ENCODE measurements at regions not wholly inside any gene's neighbourhood (a gene's known extent, or its start where the extent isn't known, plus 50 kb on each side); places are given as distances from the start of the nearest gene placed in this dataset.

DNA sequence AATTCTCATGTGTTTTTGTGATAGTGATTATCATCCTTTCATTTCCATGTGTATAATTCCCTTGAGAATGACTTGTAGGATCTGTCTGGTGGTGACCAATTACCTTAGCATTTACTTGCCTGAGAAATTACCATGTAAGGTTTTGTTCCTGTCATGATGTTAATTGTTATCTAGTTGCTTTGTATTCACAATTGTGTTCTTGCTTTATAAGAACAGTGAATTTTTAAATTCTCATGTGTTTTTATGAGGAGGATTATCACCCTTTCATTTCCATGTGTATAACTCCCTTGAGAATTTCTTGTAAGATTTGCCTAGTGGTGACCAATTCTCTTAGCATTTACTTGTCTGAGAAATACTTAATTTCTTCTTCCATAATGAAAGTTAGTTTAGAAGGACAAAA lies 758.2 kb upstream of the NDST4 start:
- H3K9ac ChIP-seq = no peak overlapping the region
- ChIA-PET CTCF (no interaction called here), POLR2A (no interaction called here)
- TF ChIP-seq, protein P1, sequence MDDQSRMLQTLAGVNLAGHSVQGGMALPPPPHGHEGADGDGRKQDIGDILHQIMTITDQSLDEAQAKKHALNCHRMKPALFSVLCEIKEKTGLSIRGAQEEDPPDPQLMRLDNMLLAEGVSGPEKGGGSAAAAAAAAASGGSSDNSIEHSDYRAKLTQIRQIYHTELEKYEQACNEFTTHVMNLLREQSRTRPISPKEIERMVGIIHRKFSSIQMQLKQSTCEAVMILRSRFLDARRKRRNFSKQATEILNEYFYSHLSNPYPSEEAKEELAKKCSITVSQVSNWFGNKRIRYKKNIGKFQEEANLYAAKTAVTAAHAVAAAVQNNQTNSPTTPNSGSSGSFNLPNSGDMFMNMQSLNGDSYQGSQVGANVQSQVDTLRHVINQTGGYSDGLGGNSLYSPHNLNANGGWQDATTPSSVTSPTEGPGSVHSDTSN (IDR thresholded peaks at IDR 0.05) = no peak
- TF ChIP-seq TEAD4 (IDR thresholded peaks at IDR 0.05; ENCODE audit: borderline replicate concordance, insufficient read depth) (no peak), NRF1 (IDR thresholded peaks at IDR 0.05; ENCODE audit: low read depth, low read length) (no peak), POLR2AphosphoS5 (IDR thresholded peaks at IDR 0.05; ENCODE audit: low read depth, low read length) (no peak)
- no peaks in the 10 kb centered on the region for H3F3A ChIP-seq (replicated peaks; ENCODE audit: insufficient read depth)
- H3K36me3 ChIP-seq (replicated peaks in 1 of 2; ENCODE audit: control insufficient read depth in 1 of 2, insufficient read depth in 2 of 2, low read length in 1 of 2) = no peaks in the 10 kb centered on the region
- no peaks in the 10 kb centered on the region for H3K4me1 ChIP-seq (ENCODE audit: control insufficient read depth in 1 of 2, insufficient read depth in 2 of 2, low read depth in 1 of 2, low read length in 1 of 2)
- no peaks in the 10 kb centered on the region for H3K27me3 ChIP-seq (ENCODE audit: insufficient read depth)
- H3K27ac ChIP-seq (ENCODE audit: low read depth in 2 of 2, low read length in 1 of 2) = no peak overlapping the region
- DNase-seq = no peak
- no peaks in the 10 kb centered on the region for H3K9me3 ChIP-seq
- H3K4me2 ChIP-seq = no peak overlapping the region
- H4K20me1 ChIP-seq (ENCODE audit: insufficient read depth) = no peaks in the 10 kb centered on the region
- H3K9me2 ChIP-seq = no peaks in the 10 kb centered on the region
- no peak overlapping the region for H2AFZ ChIP-seq (ENCODE audit: low read depth)
- no peak overlapping the region for H3K4me3 ChIP-seq (ENCODE audit: low read depth in 2 of 2, low read length in 1 of 2)
- H3K79me2 ChIP-seq (ENCODE audit: insufficient read depth) = no peaks in the 10 kb centered on the region

DNA sequence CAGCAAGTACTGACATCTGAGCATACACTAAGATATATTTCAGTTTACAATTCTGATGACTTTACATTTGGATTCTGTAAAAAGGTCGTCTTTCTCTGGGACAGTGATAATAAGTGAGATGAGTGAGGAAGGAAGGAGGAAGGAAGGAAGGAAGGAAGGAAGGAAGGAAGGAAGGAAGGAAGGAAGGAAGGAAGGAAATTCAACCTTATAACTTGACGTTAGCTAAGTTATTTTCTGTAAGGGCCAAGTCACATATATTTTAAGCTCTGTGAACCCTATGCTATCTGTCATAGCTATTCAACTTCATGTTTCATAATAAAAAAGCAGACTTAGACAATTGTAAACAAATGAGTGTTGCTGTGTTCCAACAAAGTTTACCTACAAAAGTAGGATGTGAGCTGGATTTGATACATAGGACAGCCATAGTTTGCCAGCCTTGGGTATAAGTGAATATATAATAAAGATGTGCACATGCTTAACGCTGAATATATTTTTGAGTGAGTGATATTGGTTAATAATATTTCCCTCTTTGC lies 753.0 kb upstream of the NDST4 start:
- DNase-seq = no peak
- 27% methylated on average over 3 of the region's 3 CpGs for WGBS (ENCODE audit: low lambda C conversion rate)
- Histone ChIP-seq H2AFZ (ENCODE audit: low read depth) (no peak overlapping the region), H3K79me2 (ENCODE audit: insufficient read depth) (no peaks in the 10 kb centered on the region), H3K27me3 (ENCODE audit: insufficient read depth) (no peaks in the 10 kb centered on the region), H3K9me2 (no peaks in the 10 kb centered on the region), H3K27ac (ENCODE audit: low read depth in 2 of 2, low read length in 1 of 2) (no peak overlapping the region), H3K36me3 (replicated peaks in 1 of 2; ENCODE audit: control insufficient read depth in 1 of 2, insufficient read depth in 2 of 2, low read length in 1 of 2) (no peaks in the 10 kb centered on the region), H3K4me2 (no peak overlapping the region), H3K4me1 (ENCODE audit: control insufficient read depth in 1 of 2, insufficient read depth in 2 of 2, low read depth in 1 of 2, low read length in 1 of 2) (no peaks in the 10 kb centered on the region), H3F3A (replicated peaks; ENCODE audit: insufficient read depth) (no peaks in the 10 kb centered on the region), H3K4me3 (ENCODE audit: low read depth in 2 of 2, low read length in 1 of 2) (no peak overlapping the region), H3K9ac (no peak overlapping the region), H4K20me1 (ENCODE audit: insufficient read depth) (no peaks in the 10 kb centered on the region), H3K9me3 (no peaks in the 10 kb centered on the region)
- TF ChIP-seq FOXJ3 (CRISPR knock-in tag; IDR thresholded peaks at IDR 0.05) (no peak), SMC3 (IDR thresholded peaks at IDR 0.05; ENCODE audit: low read depth, low read length) (no peak)
- POLR2A ChIA-PET = no interaction called here
- CTCF ChIA-PET = interaction anchor here (1.2 kb wide), 1 partner anchor 14 kb away, joined by 5 read pairs; no protein-coding TSS in a partner anchor

DNA sequence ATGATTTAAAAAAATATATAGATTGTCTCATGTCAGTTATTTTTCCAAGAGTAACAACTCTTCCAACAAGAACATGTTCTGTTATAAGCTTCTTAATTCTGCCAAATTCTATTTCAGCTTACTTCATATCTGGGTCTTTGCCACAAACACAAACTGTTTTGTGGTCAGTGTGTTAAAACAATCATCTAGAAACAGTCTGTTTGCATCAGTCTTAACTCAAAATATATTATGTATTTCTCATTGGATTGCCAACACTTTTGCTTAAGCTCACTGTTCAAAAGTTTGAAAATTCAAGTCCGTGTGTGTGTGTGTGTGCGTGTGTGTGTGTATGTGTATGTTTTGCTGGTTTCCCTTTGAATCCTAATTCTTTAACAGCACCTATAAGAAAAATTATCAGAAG lies 752.3 kb upstream of the NDST4 start:
- Histone ChIP-seq H2AFZ (ENCODE audit: low read depth) (no peak overlapping the region), H3K9ac (no peak overlapping the region), H3K4me2 (no peak overlapping the region), H3K27ac (ENCODE audit: low read depth in 2 of 2, low read length in 1 of 2) (no peak overlapping the region), H3K36me3 (replicated peaks in 1 of 2; ENCODE audit: control insufficient read depth in 1 of 2, insufficient read depth in 2 of 2, low read length in 1 of 2) (no peaks in the 10 kb centered on the region), H3K4me1 (ENCODE audit: control insufficient read depth in 1 of 2, insufficient read depth in 2 of 2, low read depth in 1 of 2, low read length in 1 of 2) (no peaks in the 10 kb centered on the region), H3K9me2 (no peaks in the 10 kb centered on the region), H4K20me1 (ENCODE audit: insufficient read depth) (no peaks in the 10 kb centered on the region), H3K9me3 (no peaks in the 10 kb centered on the region), H3K27me3 (ENCODE audit: insufficient read depth) (no peaks in the 10 kb centered on the region), H3K79me2 (ENCODE audit: insufficient read depth) (no peaks in the 10 kb centered on the region), H3K4me3 (ENCODE audit: low read depth in 2 of 2, low read length in 1 of 2) (no peak overlapping the region), H3F3A (replicated peaks; ENCODE audit: insufficient read depth) (no peaks in the 10 kb centered on the region)
- no peak for DNase-seq
- CTCF ChIA-PET = interaction anchor here (1.2 kb wide), 1 partner anchor 13 kb away, joined by 5 read pairs; no protein-coding TSS in a partner anchor
- no peak for TF ChIP-seq GATA2 (CRISPR knock-in tag; IDR thresholded peaks at IDR 0.05)
- TF ChIP-seq, protein P2, sequence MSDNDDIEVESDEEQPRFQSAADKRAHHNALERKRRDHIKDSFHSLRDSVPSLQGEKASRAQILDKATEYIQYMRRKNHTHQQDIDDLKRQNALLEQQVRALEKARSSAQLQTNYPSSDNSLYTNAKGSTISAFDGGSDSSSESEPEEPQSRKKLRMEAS (IDR thresholded peaks at IDR 0.05; ENCODE audit: low read depth) = no peak
- no peak for TF ChIP-seq TEAD4 (IDR thresholded peaks at IDR 0.05; ENCODE audit: borderline replicate concordance, insufficient read depth)
- no peak for TF ChIP-seq RCOR1 (IDR thresholded peaks at IDR 0.05; ENCODE audit: low read length)
- no peak for TF ChIP-seq MEF2A (IDR thresholded peaks at IDR 0.05; ENCODE audit: borderline replicate concordance, low read depth)
- no peak for TF ChIP-seq EZH2phosphoT487 (IDR thresholded peaks at IDR 0.05; ENCODE audit: borderline replicate concordance, low read depth)
- TF ChIP-seq, protein P3, sequence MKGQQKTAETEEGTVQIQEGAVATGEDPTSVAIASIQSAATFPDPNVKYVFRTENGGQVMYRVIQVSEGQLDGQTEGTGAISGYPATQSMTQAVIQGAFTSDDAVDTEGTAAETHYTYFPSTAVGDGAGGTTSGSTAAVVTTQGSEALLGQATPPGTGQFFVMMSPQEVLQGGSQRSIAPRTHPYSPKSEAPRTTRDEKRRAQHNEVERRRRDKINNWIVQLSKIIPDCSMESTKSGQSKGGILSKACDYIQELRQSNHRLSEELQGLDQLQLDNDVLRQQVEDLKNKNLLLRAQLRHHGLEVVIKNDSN (IDR thresholded peaks at IDR 0.05; ENCODE audit: borderline replicate concordance, low read depth) = no peak
- no peak for TF ChIP-seq FOXJ3 (CRISPR knock-in tag; IDR thresholded peaks at IDR 0.05)
- no peak for TF ChIP-seq RXRA (IDR thresholded peaks at IDR 0.05; ENCODE audit: borderline replicate concordance, low read depth)
- POLR2A ChIA-PET = no interaction called here
- 17% methylated on average over 2 of the region's 2 CpGs for WGBS (ENCODE audit: low lambda C conversion rate)
